Gastrocnemius medialis (tissue), 4 donors: ENCODE measurements at regions not wholly inside any gene's neighbourhood (a gene's known extent, or its start where the extent isn't known, plus 50 kb on each side); places are given as distances from the start of the nearest gene placed in this dataset.

ENCODE experiments used
- ATAC-seq, 2 donors: fragments of 150-250 bp; one replicate each; pipeline ENCODE4 v1.9.1; 2016
- DNase-seq, 2 donors: peaks; one replicate each; pipeline ENCODE4 v3.0.0-alpha.2; 2019
- H3K27ac ChIP-seq, 4 donors: fragments of 200-600 bp; sonication (generic); 1 replicate in 1 of 4; 2 replicates in 3 of 4; pipeline ENCODE4 v1.5.1; 2016 to 2018; ENCODE audit warnings: mild to moderate bottlenecking in 2 of 4, moderate library complexity in 1 of 4
- H3K27me3 ChIP-seq, 3 donors: fragments of 200-600 bp; sonication (generic) in 2 of 3; 1 replicate in 1 of 3; 2 replicates in 2 of 3; pipeline versions ENCODE4 v1.5.1 to v1.6.0; 2016 to 2019; ENCODE audit warnings: mild to moderate bottlenecking in 1 of 3, moderate library complexity in 1 of 3
- H3K36me3 ChIP-seq, 2 donors: fragments of 200-600 bp; sonication (generic) in 1 of 2; one replicate each; pipeline ENCODE4 v1.5.1; 2017 to 2018
- H3K4me1 ChIP-seq, 2 donors: fragments of 200-600 bp; sonication (generic) in 1 of 2; one replicate each; pipeline ENCODE4 v1.5.1; 2016 to 2017; ENCODE audit warnings: mild to moderate bottlenecking in 2 of 2
- H3K4me3 ChIP-seq, 4 donors: fragments of 200-600 bp; sonication (generic) in 3 of 4; 1 replicate in 1 of 4; 2 replicates in 3 of 4; pipeline ENCODE4 v1.5.1; 2016 to 2019; ENCODE audit warnings: mild to moderate bottlenecking in 2 of 4
- H3K9me3 ChIP-seq, 3 donors: fragments of 200-600 bp; sonication (generic) in 2 of 3; 1 replicate in 1 of 3; 2 replicates in 2 of 3; pipeline ENCODE4 v1.5.1; 2016 to 2019
- CTCF ChIP-seq, 5 experiments: fragments of 450-650 bp in 3 of 5; fragments of 200-600 bp in 2 of 5; sonication (generic) in 2 of 5; IDR thresholded peaks in 4 of 5; conservative IDR thresholded peaks in 1 of 5; 1 replicate in 4 of 5; 2 replicates in 1 of 5; pipeline ENCODE4 v1.5.1; 2016 to 2019; ENCODE audit warnings: antibody characterized with exemption in 5 of 5, mild to moderate bottlenecking in 3 of 5, moderate library complexity in 3 of 5
- POLR2A ChIP-seq, 2 donors: fragments of 450-650 bp; IDR thresholded peaks; one replicate each; pipeline ENCODE4 v1.6.1; 2017; ENCODE audit warnings: antibody characterized with exemption in 2 of 2, mild to moderate bottlenecking in 2 of 2, moderate library complexity in 2 of 2
- in situ Hi-C, 4 donors: fragments of 200-750 bp; cut with MboI; loops; one replicate each; pipeline versions ENCODE4 v1.15.0 to v1.8.0; 2017; ENCODE audit warnings: low sequenced_read_pairs in 4 of 4
- intact Hi-C: fragments of 100-400 bp; cut with DNase I; formaldehyde crosslinking; loops from one replicate; pipeline ENCODE4 v1.15.1; 2023; ENCODE audit warnings: low total_unique reads

- H3K27ac ChIP-seq = no peak overlapping the region
- no peak overlapping the region for H3K4me3 ChIP-seq
- TF ChIP-seq POLR2A (IDR thresholded peaks at IDR 0.05) (no peak), CTCF (IDR thresholded peaks at IDR 0.05 in 4 of 5, conservative IDR thresholded peaks at IDR 0.05 in 1 of 5) (no peak)
- H3K27me3 ChIP-seq = peaks cover 5 to 31% (median 9%) of the 10 kb centered on the region in 3 donors
- ATAC-seq (no peak), DNase-seq (no peak)
- in situ Hi-C loops = no loop called here
- no peaks in the 10 kb centered on the region for H3K9me3 ChIP-seq
- intact Hi-C loops = no loop called here
- no peaks in the 10 kb centered on the region for H3K36me3 ChIP-seq
- H3K4me1 ChIP-seq = no peaks in the 10 kb centered on the region
These were observed 194.4 kb downstream of the BMP7 start for GRCh38 chr20:57071954-57072583.

- ATAC-seq = no peak
- no peaks in the 10 kb centered on the region for H3K4me1 ChIP-seq
- in situ Hi-C loops (no loop called here), intact Hi-C loops (no loop called here)
- H3K36me3 ChIP-seq = no peaks in the 10 kb centered on the region
- no peak overlapping the region for H3K4me3 ChIP-seq
- H3K27me3 ChIP-seq = peaks cover 5 to 31% (median 9%) of the 10 kb centered on the region in 3 donors
- TF ChIP-seq CTCF (IDR thresholded peaks at IDR 0.05 in 4 of 5, conservative IDR thresholded peaks at IDR 0.05 in 1 of 5) (no peak), POLR2A (IDR thresholded peaks at IDR 0.05) (no peak)
- peaks cover 0 to 7% (median 0%) of the 10 kb centered on the region in 3 donors for H3K9me3 ChIP-seq
- H3K27ac ChIP-seq = no peak overlapping the region
- no peak for DNase-seq
These were observed 193.0 kb downstream of the BMP7 start for GRCh38 chr20:57073402-57073801.

GRCh38 chr20:57074386-57074785 lies 192.1 kb downstream of the BMP7 start:
- Histone ChIP-seq H3K36me3 (no peaks in the 10 kb centered on the region), H3K9me3 (peaks cover 0 to 10% (median 3%) of the 10 kb centered on the region in 3 donors), H3K4me3 (no peak overlapping the region), H3K27me3 (peaks cover 5 to 29% (median 6%) of the 10 kb centered on the region in 3 donors), H3K4me1 (no peaks in the 10 kb centered on the region), H3K27ac (no peak overlapping the region)
- ATAC-seq (no peak), DNase-seq (no peak)
- intact Hi-C loops (no loop called here), in situ Hi-C loops (no loop called here)
- TF ChIP-seq CTCF (IDR thresholded peaks at IDR 0.05 in 4 of 5, conservative IDR thresholded peaks at IDR 0.05 in 1 of 5) = no peak
- TF ChIP-seq POLR2A (IDR thresholded peaks at IDR 0.05) = no peak

- no peak for TF ChIP-seq POLR2A (IDR thresholded peaks at IDR 0.05)
- TF ChIP-seq CTCF (IDR thresholded peaks at IDR 0.05 in 4 of 5, conservative IDR thresholded peaks at IDR 0.05 in 1 of 5) = no peak
- intact Hi-C loops (no loop called here), in situ Hi-C loops (loop anchor here in 1 of 4 donors (25.0 kb wide), 1 partner anchor 262 kb away; the partner anchor contains the start of gene SPO11)
- Histone ChIP-seq H3K4me3 (no peak overlapping the region), H3K36me3 (no peaks in the 10 kb centered on the region), H3K27ac (no peak overlapping the region), H3K4me1 (no peaks in the 10 kb centered on the region), H3K9me3 (peaks cover 0 to 14% (median 3%) of the 10 kb centered on the region in 3 donors), H3K27me3 (peaks cover 5 to 25% (median 5%) of the 10 kb centered on the region in 3 donors)
- DNase-seq (no peak), ATAC-seq (no peak)
These were observed 191.3 kb downstream of the BMP7 start for GRCh38 chr20:57075181-57075580.
